ENCODE measurements at regions not wholly inside any gene's neighbourhood (a gene's known extent, or its start where the extent isn't known, plus 50 kb on each side); places are given as distances from the start of the nearest gene placed in this dataset.

DNA sequence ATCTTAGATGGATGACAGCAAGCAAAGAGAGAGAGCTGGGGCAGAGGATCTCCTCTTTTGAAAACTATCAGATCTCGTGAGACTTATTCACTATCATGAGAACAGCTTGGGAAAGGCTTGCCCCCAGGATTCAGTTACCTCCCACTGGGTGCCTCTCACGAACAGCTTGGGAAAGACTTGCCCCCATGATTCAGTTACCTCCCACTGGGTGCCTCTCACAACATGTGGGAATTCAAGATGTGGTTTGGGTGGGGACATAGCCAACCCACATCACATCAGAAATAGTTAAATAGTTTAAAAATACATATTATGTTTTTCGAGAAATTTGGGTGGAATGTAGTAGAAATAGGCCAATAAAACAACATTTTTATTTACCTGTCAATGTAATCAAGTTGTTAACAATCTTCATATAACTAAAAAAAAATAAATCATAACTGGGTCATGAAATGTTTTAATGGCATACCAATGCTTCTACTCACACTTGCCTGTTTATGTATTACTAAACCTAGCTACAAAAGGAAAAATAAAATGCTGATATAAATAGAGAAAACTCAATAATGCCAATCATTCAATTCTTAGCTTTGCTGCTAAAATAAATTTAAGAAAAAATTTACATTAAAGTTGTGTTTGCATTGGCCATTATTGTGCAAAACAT, 608.9 kb downstream of the SUCLG1 start:
- Histone ChIP-seq H3K4me3 (no peak overlapping the region), H3K9me3 (no peaks in the 10 kb centered on the region), H3K27me3 (no peaks in the 10 kb centered on the region), H3K27ac (no peak overlapping the region), H3K4me1 (no peaks in the 10 kb centered on the region), H3K36me3 (ENCODE audit: low read depth, missing control alignments) (no peaks in the 10 kb centered on the region)
- TF ChIP-seq POLR2A (IDR thresholded peaks at IDR 0.05): no peak
- TF ChIP-seq, protein P1, sequence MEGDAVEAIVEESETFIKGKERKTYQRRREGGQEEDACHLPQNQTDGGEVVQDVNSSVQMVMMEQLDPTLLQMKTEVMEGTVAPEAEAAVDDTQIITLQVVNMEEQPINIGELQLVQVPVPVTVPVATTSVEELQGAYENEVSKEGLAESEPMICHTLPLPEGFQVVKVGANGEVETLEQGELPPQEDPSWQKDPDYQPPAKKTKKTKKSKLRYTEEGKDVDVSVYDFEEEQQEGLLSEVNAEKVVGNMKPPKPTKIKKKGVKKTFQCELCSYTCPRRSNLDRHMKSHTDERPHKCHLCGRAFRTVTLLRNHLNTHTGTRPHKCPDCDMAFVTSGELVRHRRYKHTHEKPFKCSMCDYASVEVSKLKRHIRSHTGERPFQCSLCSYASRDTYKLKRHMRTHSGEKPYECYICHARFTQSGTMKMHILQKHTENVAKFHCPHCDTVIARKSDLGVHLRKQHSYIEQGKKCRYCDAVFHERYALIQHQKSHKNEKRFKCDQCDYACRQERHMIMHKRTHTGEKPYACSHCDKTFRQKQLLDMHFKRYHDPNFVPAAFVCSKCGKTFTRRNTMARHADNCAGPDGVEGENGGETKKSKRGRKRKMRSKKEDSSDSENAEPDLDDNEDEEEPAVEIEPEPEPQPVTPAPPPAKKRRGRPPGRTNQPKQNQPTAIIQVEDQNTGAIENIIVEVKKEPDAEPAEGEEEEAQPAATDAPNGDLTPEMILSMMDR (IDR thresholded peaks at IDR 0.05): no peak
- intact Hi-C loops (cut with DNase I; ENCODE audit: low total_unique reads): no loop called here
- no peak for DNase-seq
- WGBS, 2 donors: 85 to 87% methylated on average over 3 of the region's 3 CpGs

DNA sequence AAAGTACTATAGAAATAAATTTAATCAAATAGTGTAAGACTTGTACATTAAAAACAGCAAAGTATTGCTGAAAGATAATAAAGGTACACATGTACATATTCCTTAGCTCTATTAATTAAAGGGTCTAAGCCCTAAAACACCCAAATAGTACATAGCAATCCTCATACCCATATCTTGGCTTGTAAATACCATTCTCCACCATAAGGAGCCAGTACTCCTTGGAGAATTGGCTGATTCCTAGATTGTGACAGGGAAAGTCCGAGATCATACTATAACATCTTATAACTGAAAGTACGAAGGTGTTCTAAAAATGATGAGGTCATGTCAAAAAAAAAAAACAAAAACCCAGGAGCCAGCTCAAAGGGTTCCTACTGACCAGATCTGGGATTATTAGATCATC, 614.6 kb downstream of the SUCLG1 start:
- intact Hi-C loops (cut with DNase I; ENCODE audit: low total_unique reads): no loop called here
- Histone ChIP-seq H3K4me1 (no peaks in the 10 kb centered on the region), H3K27ac (no peak overlapping the region), H3K4me3 (no peak overlapping the region), H3K9me3 (no peaks in the 10 kb centered on the region), H3K27me3 (no peaks in the 10 kb centered on the region), H3K36me3 (ENCODE audit: low read depth, missing control alignments) (no peaks in the 10 kb centered on the region)
- no peak for DNase-seq
- 89 to 90% methylated on average over 2 of the region's 2 CpGs for WGBS, 2 donors
- no peak for TF ChIP-seq POLR2A (IDR thresholded peaks at IDR 0.05)
- TF ChIP-seq, protein P1 (IDR thresholded peaks at IDR 0.05): no peak

DNA sequence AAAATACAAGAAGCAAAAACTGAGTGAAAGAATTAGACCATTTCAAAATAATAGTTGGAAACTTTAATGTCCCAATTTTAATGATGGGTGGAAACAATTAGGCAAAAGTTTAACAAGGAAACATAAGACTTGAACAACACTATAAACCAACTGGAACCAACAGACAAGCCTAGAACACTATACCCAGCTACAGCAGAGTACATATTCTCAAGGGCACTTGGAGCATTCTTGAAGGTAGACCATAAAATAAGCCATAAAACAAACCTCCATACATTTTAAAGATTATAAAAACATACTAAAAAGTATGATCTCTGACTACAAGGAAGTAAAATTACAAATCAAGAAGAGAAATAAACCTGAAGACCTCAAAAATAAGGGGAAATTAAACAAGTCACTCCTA, 616.7 kb downstream of the SUCLG1 start:
- Histone ChIP-seq H3K4me1 (no peaks in the 10 kb centered on the region), H3K9me3 (no peaks in the 10 kb centered on the region), H3K27ac (no peak overlapping the region), H3K36me3 (ENCODE audit: low read depth, missing control alignments) (no peaks in the 10 kb centered on the region), H3K27me3 (no peaks in the 10 kb centered on the region), H3K4me3 (no peak overlapping the region)
- TF ChIP-seq, protein P1 (IDR thresholded peaks at IDR 0.05): no peak
- no peak for TF ChIP-seq POLR2A (IDR thresholded peaks at IDR 0.05)
- intact Hi-C loops (cut with DNase I; ENCODE audit: low total_unique reads): no loop called here
- no peak for DNase-seq

DNA sequence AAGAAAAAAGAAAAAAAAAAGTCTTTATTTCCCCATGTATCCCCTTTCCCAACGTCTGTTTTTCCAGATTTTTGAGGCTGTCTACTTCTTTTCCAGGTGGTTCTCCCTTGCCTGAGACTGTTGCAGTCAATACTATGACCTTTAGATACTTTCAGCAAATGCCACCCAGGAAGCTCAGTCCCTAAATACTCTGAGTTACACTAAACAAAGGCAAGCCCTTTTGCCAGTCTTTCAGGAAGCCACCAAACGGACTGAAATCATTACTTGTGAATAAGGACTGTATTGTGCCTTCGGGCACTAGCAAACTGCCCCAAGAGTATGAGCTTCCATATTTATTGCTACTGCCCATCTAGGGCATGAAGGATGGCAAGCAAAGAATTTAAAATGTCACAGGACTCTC, 621.3 kb downstream of the SUCLG1 start:
- intact Hi-C loops (cut with DNase I; ENCODE audit: low total_unique reads): no loop called here
- no peaks in the 10 kb centered on the region for H3K4me1 ChIP-seq
- H3K4me3 ChIP-seq: no peak overlapping the region
- no peak for TF ChIP-seq POLR2A (IDR thresholded peaks at IDR 0.05)
- TF ChIP-seq, protein P1 (IDR thresholded peaks at IDR 0.05): no peak
- no peaks in the 10 kb centered on the region for H3K9me3 ChIP-seq
- no peaks in the 10 kb centered on the region for H3K36me3 ChIP-seq (ENCODE audit: low read depth, missing control alignments)
- 78 to 88% methylated on average over 3 of the region's 3 CpGs for WGBS, 2 donors
- no peaks in the 10 kb centered on the region for H3K27me3 ChIP-seq
- DNase-seq: no peak
- no peak overlapping the region for H3K27ac ChIP-seq

DNA sequence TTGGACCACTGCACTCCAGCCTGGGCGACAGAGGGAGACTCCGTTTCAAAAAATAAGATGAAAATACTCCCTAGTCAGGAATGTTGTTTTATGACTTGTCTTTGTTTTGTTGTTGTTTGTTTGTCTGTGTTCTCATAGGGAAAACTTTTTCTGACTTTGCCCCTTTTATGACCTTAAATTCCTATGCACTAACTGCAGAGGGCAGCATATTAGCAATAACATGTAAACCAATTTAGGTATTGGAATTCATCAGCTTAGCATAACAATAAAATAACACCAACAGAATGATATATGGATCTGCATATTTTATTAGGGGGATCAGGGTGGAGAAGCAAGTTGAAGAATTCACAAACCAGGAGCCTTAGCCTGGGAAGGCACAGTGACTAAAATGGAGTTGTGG, 631.5 kb downstream of the SUCLG1 start:
- DNase-seq: no peak
- Histone ChIP-seq H3K9me3 (no peaks in the 10 kb centered on the region), H3K27me3 (no peaks in the 10 kb centered on the region), H3K4me3 (no peak overlapping the region), H3K4me1 (no peaks in the 10 kb centered on the region), H3K27ac (no peak overlapping the region), H3K36me3 (ENCODE audit: low read depth, missing control alignments) (no peaks in the 10 kb centered on the region)
- 94% methylated on average over 2 of the region's 2 CpGs for WGBS, 2 donors
- no peak for TF ChIP-seq POLR2A (IDR thresholded peaks at IDR 0.05)
- TF ChIP-seq, protein P1 (IDR thresholded peaks at IDR 0.05): no peak
- intact Hi-C loops (cut with DNase I; ENCODE audit: low total_unique reads): no loop called here

Data from testis (tissue), 2 donors.